OCI-LY3 (cell line): ENCODE measurements at regions not wholly inside any gene's neighbourhood (a gene's known extent, or its start where the extent isn't known, plus 50 kb on each side); places are given as distances from the start of the nearest gene placed in this dataset.
"Not testable (repeated sequence)": the region's sequence is repeated elsewhere in the genome, so short reads cannot be mapped to it uniquely, and the experiment has no call there.

Experiments used
- CTCF ChIP-seq: fragments of 200-600, 300-600 bp; sonication (generic); IDR thresholded peaks from 2 replicates; pipeline ENCODE4 v1.5.1; 2014; ENCODE audit warnings: antibody characterized with exemption, low read length, low read depth
- EZH2phosphoT487 ChIP-seq: fragments of 200-600 bp; shearing (Covaris generic); IDR thresholded peaks from 2 replicates; pipeline ENCODE4 v1.6.1; 2018; ENCODE audit warnings: antibody characterized with exemption, mixed run types, low read depth

GRCh38 chr6:26859771-26860163 lies 200.2 kb upstream of the ZNF322 start:
- not testable (repeated sequence) for TF ChIP-seq CTCF, EZH2phosphoT487
